HL-60/S4 (cell line): ENCODE measurements at regions not wholly inside any gene's neighbourhood (a gene's known extent, or its start where the extent isn't known, plus 50 kb on each side); places are given as distances from the start of the nearest gene placed in this dataset.
"Not testable (repeated sequence)": the region's sequence is repeated elsewhere in the genome, so short reads cannot be mapped to it uniquely, and the experiment has no call there.

Experiments used
- in situ Hi-C: fragments of 300-500 bp; cut with MboI; formaldehyde crosslinking; loops from 2 replicates; pipeline ENCODE4 v1.14.3; 2022; ENCODE audit warnings: low sequenced_read_pairs

GRCh38 chr10:36769741-36770140, 355.7 kb upstream of the ANKRD30A start:
- in situ Hi-C loops = not testable (repeated sequence)

GRCh38 chr10:36766940-36767339, 358.5 kb upstream of the ANKRD30A start:
- in situ Hi-C loops = no loop called here

GRCh38 chr10:36766415-36766810, 359.0 kb upstream of the ANKRD30A start:
- in situ Hi-C loops = no loop called here

GRCh38 chr10:36765782-36766414, 359.5 kb upstream of the ANKRD30A start:
- in situ Hi-C loops = no loop called here

DNA sequence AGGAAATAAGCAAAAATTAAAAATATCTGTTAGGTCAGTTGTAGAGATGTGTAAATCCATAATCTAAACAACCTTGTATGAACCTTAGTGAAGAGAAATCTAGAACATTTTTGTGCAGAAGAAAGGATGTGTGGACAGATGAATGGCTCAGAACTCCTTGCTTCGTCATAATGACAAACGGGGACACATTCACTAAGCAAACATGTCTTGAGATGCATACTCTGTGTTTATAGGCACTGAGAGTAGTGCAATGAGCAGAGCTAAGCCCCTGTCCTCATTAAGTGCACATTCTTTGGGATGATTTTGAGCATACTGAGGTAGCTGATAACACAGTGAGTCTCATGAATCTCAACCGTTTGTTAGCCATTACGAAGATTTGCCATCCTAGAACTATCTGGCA, 360.6 kb upstream of the ANKRD30A start:
- in situ Hi-C loops = no loop called here

- in situ Hi-C loops = no loop called here
Observed at GRCh38 chr10:36761121-36761520, 364.3 kb upstream of the ANKRD30A start.

- in situ Hi-C loops = no loop called here
Observed at GRCh38 chr10:36759141-36759805, 366.1 kb upstream of the ANKRD30A start.

DNA sequence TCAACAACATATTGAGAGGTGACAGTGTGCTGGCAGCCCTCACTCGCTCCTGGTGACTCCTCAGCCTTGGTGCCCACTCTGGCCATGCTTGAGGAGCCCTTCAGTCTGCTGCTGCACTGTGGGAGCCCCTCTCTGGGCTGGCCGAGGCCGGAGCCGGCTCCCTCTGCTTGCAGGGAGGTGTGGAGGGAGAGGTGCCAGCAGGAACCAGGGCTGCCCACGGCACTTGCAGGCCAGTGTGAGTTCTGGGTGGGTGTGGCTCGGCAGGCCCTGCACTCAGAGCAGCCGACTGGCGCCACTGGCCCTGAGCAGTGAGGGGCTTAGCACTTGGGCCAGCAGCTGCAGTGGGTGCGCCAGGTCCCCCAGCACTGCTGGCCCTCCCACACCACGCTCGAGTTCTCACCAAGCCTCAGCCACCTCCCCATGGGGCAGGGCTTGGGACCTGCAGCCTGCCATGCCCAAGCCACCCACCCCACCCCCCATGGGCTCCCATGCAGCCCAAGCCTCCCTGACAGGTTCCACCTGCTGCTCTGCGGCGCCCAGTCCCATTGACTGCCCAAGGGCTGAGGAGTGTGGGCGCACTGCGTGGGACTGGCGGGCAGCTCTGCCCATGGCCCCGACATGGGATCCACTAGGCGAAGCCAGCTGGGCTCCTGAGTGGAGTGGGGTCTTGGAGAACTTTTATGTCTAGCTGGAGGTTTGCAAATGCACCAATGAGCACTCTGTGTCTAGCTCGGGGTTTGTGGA, 377.1 kb upstream of the ANKRD30A start:
- in situ Hi-C loops = no loop called here

DNA sequence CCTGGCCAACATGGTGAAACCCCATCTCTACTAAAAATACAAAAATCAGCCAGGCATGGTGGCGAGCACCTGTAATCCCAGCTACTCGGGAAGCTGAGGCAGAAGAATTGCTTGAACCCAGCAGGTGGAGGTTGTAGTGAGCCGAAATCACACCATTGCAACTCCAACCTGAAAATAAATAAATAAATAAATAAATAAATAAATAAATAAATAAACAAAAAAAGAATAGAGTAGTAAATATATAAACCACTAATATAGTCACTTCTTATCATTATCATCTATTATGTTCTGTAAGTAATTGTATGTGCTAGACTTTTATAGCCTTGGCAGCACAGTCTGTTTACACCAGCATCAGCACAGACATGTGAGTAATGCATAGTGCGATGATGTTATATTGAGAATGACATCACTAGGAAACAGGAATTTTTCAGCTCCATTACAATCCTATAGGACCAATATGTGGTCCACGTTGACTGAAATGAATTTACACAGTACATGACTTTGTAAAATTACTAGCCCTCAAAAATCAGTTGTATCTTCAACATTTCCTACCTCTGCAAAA, 385.4 kb upstream of the ANKRD30A start:
- in situ Hi-C loops = no loop called here

GRCh38 chr10:36738738-36739431, 386.5 kb upstream of the ANKRD30A start:
- in situ Hi-C loops = no loop called here

DNA sequence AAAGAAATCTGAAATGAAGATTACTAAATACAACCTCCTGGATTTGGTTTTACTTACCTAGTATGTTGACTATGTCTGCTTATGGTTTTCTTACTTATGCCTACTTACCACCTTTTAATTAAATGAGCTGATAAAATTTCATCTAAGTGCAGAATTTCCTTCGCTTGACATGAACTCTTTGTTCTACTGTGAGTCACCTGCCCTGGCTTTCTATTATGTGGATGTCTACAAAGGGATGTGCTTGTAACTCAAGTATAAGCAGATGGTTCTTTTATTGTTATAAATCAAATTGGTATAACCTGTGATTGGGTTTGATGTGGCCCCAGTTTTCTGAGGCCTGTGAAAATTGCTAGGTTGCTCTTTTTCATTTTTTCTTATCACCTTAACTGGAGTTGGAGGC, 389.1 kb upstream of the ANKRD30A start:
- in situ Hi-C loops = no loop called here

DNA sequence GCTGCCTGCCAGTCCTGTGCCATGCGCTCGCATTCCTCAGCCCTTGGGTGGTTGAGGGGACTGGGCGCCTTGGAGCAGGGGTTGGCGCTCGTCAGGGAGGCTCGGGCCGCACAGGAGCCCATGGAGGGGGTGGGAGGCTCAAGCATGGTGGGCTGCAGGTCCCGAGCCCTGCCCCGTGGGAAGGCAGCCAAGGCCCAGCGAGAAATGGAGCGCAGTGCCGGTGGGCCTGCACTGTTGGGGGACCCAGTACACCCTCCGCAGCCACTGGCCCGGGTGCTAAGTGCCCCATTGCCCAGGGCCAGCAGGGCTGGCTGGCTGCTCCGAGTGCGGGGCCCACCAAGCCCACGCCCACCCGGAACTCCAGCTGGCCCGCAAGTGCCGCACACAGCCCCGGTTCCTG, 390.8 kb upstream of the ANKRD30A start:
- in situ Hi-C loops = not testable (repeated sequence)

- in situ Hi-C loops = no loop called here
Observed at GRCh38 chr10:36730316-36730715, 395.1 kb upstream of the ANKRD30A start.

- in situ Hi-C loops = no loop called here
Observed at GRCh38 chr10:36728626-36729025, 396.8 kb upstream of the ANKRD30A start.

DNA sequence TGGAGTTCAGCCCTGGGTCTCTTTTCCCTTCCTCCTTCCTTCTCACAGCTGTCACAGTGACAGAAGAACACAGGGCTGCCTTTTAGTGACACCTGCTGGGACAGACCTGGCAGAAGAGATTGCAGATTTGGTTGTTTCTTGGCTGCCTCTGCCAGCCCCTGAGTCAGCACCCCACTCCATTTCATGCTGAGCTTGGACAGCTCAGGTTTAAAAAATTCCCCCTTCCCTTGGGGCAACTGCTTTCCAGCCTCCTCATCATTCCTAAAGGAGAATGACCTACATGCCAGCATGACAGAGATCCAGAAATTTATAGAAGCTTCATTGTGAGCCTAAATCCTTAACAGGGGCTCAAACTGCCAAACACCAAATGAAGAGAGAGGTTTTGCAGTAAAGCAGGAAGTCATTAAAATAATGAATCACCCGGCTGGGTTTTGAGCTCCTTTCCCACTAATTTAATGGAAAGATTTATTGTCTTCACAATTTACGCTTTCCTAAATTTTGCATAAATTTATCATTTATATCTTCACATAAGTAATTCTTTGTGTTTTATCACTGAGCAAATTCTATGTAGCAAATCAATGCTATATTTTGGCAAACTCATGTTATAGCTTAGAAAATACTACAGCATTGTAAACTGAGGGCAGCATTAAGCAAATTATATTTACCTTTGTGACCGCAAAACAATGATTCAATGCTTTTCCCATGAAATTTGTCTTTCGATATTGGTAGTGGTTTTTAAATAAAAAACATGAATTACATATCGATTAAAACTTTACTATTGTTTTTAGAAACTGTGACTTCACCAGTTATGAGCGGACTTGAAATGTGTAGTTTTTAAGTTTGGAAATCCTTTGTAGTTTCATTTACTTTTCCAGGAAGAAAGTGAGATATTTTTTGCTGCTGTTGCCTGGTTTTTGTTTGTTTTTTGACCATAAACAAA, 399.5 kb upstream of the ANKRD30A start:
- in situ Hi-C loops = no loop called here

DNA sequence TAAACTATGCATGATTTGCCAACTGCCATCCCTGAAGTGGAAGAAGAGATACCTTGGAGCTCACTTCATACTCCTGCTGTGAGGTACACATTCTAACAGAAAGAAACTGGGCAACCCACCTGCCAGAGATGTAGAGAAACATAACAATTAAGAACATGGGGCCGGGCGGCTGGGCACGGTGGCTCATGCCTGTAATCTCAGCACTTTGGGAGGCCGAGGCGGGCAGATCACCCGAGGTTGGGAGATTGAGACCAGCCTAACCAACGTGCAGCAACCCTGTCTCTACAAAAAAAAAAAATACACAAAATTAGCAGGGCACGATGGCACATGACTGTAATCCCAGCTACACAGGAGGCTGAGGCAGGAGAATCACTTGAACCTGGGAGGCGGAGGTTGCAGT, 402.6 kb upstream of the ANKRD30A start:
- in situ Hi-C loops = no loop called here

DNA sequence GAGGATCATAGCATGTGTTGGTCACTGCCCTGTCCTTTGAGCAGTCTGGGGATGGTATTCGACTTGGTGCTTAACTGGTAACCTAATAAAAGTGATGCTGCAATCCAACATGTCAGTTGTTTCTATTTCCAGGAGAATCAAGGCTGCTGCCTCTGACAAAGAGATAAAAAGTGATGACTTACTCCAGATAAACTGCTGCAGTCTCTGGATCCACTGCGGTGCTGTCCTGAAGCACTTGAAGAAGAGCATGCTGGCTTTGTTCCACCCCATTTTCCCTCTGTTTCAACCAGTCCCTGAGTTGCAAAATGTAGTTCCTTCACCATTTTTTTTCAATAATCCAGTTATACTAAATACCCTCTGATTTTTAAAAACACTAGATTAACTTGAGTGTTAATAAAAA, 403.5 kb upstream of the ANKRD30A start:
- in situ Hi-C loops = no loop called here

DNA sequence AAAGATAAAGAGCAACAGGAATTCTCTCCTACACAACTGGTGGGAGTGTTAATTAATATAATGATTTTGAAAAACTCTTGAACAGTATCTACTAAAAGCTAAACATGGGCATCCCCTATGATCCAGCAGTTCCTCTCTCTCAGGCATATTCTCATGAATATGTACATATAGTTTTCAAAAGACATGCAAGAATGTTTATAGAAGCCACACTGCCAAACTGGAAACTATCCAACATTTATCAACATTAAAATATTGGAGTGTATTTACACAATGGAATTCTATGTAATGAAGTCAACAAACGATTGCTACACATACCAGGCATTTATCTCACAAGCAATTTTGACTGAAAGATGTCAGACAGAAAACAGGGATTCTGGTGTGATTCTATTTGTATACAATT, 404.5 kb upstream of the ANKRD30A start:
- in situ Hi-C loops = no loop called here

DNA sequence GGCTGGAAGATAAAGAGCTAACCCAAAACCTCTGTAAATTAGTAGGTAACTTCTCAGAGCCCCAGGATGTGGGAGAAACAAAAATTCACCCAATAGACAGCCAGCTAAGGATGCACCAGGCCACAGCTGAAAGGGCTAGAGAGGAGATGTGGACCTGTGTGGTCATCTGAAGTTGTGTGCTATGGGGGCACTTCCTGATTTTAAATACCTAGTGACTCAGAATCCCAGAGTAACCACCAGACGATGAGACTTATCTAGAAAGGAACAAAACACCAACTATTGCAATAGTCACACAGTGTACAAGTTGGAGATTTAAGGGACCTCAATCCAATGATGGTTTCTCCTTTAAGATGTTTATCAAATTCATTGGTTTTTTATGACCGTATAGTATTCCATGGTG, 408.3 kb upstream of the ANKRD30A start:
- in situ Hi-C loops = no loop called here

DNA sequence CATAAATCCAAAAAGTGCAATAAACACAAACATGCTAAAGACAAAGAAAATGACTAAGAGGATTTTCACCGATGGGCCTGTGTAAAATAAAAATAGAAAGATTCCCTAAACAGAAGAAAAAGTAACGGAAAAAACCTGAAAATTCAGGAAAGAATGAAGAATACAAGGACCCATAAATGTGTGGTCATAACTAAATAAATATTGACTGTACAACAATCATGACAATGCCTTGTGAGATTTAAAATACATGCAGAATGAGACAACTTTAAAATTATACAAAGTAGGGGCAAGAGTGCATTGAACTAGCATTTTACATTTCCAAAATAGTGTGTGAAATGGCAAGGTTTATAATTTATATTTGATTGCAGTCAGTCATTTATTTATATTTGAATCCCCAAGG, 409.1 kb upstream of the ANKRD30A start:
- in situ Hi-C loops = no loop called here
